ENCODE measurements at regions not wholly inside any gene's neighbourhood (a gene's known extent, or its start where the extent isn't known, plus 50 kb on each side); places are given as distances from the start of the nearest gene placed in this dataset.

GRCh38 chr12:73731658-73732057, 806.0 kb upstream of the ATXN7L3B start:
- Histone ChIP-seq H3K27ac (no peak overlapping the region), H3K79me2 (ENCODE audit: low read depth) (no peaks in the 10 kb centered on the region), H3K9me2 (ENCODE audit: insufficient read depth) (no peaks in the 10 kb centered on the region), H2AFZ (no peak overlapping the region), H3K4me2 (no peak overlapping the region), H3K4me3 (no peak overlapping the region), H3K9me3 (ENCODE audit: insufficient read depth, low read depth) (no peaks in the 10 kb centered on the region), H3K27me3 (ENCODE audit: insufficient read depth, low read depth) (no peaks in the 10 kb centered on the region), H4K20me1 (ENCODE audit: insufficient read depth) (no peaks in the 10 kb centered on the region), H3K4me1 (replicated peaks; ENCODE audit: insufficient read depth) (peaks cover 5% of the 10 kb centered on the region; the same call in 1 of the 2 replicates), H3F3A (ENCODE audit: insufficient read depth, low read depth) (no peaks in the 10 kb centered on the region), H3K36me3 (ENCODE audit: low read depth) (no peaks in the 10 kb centered on the region)
- TF ChIP-seq EZH2 (IDR thresholded peaks at IDR 0.05; ENCODE audit: low read depth) = no peak
- TF ChIP-seq CTCF (conservative IDR thresholded peaks at IDR 0.05) = no peak
- POLR2A ChIA-PET (ENCODE audit: unreplicated experiment) = no interaction called here
- CTCF ChIA-PET = no interaction called here
- no TSS peak for BruUV-seq (replicated peaks)
- intact Hi-C loops (cut with micrococcal nuclease; ENCODE audit: unreplicated experiment) = no loop called here
- DNase-seq = peak in 1 of 2 experiments; percentile 46

- H3K4me2 ChIP-seq = no peak overlapping the region
- H3K4me3 ChIP-seq = no peak overlapping the region
- no peaks in the 10 kb centered on the region for H3K36me3 ChIP-seq (ENCODE audit: low read depth)
- peaks cover 6% of the 10 kb centered on the region; the same call in 1 of the 2 replicates for H3K9me3 ChIP-seq (ENCODE audit: insufficient read depth, low read depth)
- no peak overlapping the region for H2AFZ ChIP-seq
- POLR2A ChIA-PET (ENCODE audit: unreplicated experiment) = no interaction called here
- no TSS peak for BruUV-seq (replicated peaks)
- no peaks in the 10 kb centered on the region for H3K9me2 ChIP-seq (ENCODE audit: insufficient read depth)
- no peaks in the 10 kb centered on the region for H4K20me1 ChIP-seq (ENCODE audit: insufficient read depth)
- no peak for TF ChIP-seq CTCF (conservative IDR thresholded peaks at IDR 0.05)
- TF ChIP-seq EZH2 (IDR thresholded peaks at IDR 0.05; ENCODE audit: low read depth) = no peak
- no peaks in the 10 kb centered on the region for H3K27me3 ChIP-seq (ENCODE audit: insufficient read depth, low read depth)
- CTCF ChIA-PET = no interaction called here
- no peak for DNase-seq
- H3K27ac ChIP-seq = no peak overlapping the region
- no peaks in the 10 kb centered on the region for H3K79me2 ChIP-seq (ENCODE audit: low read depth)
- intact Hi-C loops (cut with micrococcal nuclease; ENCODE audit: unreplicated experiment) = no loop called here
- no peaks in the 10 kb centered on the region for H3F3A ChIP-seq (ENCODE audit: insufficient read depth, low read depth)
- no peaks in the 10 kb centered on the region for H3K4me1 ChIP-seq (replicated peaks; ENCODE audit: insufficient read depth)
Observed at GRCh38 chr12:73769337-73769736, 768.3 kb upstream of the ATXN7L3B start.

GRCh38 chr12:73798523-73798922, 739.1 kb upstream of the ATXN7L3B start:
- CTCF ChIA-PET = no interaction called here
- no peak overlapping the region for H3K27ac ChIP-seq
- no peaks in the 10 kb centered on the region for H3K9me3 ChIP-seq (ENCODE audit: insufficient read depth, low read depth)
- no peak overlapping the region for H3K4me2 ChIP-seq
- POLR2A ChIA-PET (ENCODE audit: unreplicated experiment) = no interaction called here
- H3K4me3 ChIP-seq = no peak overlapping the region
- H3K79me2 ChIP-seq (ENCODE audit: low read depth) = no peaks in the 10 kb centered on the region
- no peaks in the 10 kb centered on the region for H3K36me3 ChIP-seq (ENCODE audit: low read depth)
- H3K9me2 ChIP-seq (ENCODE audit: insufficient read depth) = no peaks in the 10 kb centered on the region
- no peak for DNase-seq
- intact Hi-C loops (cut with micrococcal nuclease; ENCODE audit: unreplicated experiment) = no loop called here
- H3K4me1 ChIP-seq (replicated peaks; ENCODE audit: insufficient read depth) = no peaks in the 10 kb centered on the region
- TF ChIP-seq CTCF (conservative IDR thresholded peaks at IDR 0.05) (no peak), EZH2 (IDR thresholded peaks at IDR 0.05; ENCODE audit: low read depth) (no peak)
- H3K27me3 ChIP-seq (ENCODE audit: insufficient read depth, low read depth) = no peaks in the 10 kb centered on the region
- H3F3A ChIP-seq (ENCODE audit: insufficient read depth, low read depth) = no peaks in the 10 kb centered on the region
- no peaks in the 10 kb centered on the region for H4K20me1 ChIP-seq (ENCODE audit: insufficient read depth)
- H2AFZ ChIP-seq = 0 out of 2 replicates have a peak overlapping the region, but pooled peaks have one; percentile 44
- BruUV-seq (replicated peaks) = no TSS peak
